ENCODE measurements at regions not wholly inside any gene's neighbourhood (a gene's known extent, or its start where the extent isn't known, plus 50 kb on each side); places are given as distances from the start of the nearest gene placed in this dataset.
A peak's percentile ranks its signal among the peaks of the same experiment; 100 is the strongest.

DNA sequence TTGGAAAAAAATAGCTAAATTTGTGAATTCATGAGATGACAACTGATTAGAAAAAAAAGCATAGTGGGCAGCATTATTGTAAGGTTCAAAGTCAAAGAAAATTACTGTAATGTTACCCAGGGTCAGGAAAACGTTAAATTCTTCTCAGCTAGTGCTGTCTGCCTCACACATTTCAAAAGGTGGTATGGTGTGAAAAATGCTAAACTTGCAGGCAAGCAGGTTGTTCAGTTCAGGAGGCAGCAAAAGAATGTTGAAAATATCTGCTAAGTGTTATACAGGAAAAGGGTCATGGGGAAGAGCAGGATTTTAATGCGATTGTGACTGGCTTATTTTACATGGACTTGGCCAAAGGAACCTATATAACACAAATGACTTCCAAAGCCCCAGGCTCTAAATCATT, 232.5 kb upstream of the NDST3 start:
- no peak for DNase-seq (ENCODE audit: low spot score)

- no peak for DNase-seq (ENCODE audit: low spot score)
Observed at GRCh38 chr4:117811731-117812130, 222.6 kb upstream of the NDST3 start.

GRCh38 chr4:117814277-117815246, 219.7 kb upstream of the NDST3 start:
- no peak for DNase-seq (ENCODE audit: low spot score)

DNA sequence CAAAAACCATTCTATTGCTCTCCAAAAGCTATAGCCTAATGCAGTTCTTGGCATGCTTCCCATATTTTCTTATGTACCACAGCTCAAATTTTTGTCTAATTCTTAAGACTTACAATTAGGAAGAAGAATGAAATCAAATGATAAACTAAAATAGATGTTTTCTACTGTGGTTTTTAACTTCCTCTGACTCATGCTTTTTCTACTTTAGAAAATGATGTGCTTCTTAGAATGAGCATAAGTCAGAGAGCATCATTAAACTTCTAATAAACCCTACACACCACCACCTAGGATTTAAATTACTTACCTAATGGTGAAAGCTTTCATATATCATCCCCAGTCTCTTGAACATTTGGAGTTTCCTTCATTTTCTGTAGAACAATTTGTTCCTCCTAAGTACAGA, 217.0 kb upstream of the NDST3 start:
- DNase-seq (ENCODE audit: low spot score) = no peak

GRCh38 chr4:117821834-117822233, 212.5 kb upstream of the NDST3 start:
- DNase-seq (ENCODE audit: low spot score) = no peak

- DNase-seq (ENCODE audit: low spot score) = no peak
Observed at GRCh38 chr4:117823388-117823787, 210.9 kb upstream of the NDST3 start.

- no peak for DNase-seq (ENCODE audit: low spot score)
Observed at GRCh38 chr4:117825600-117825999, 208.7 kb upstream of the NDST3 start.

DNA sequence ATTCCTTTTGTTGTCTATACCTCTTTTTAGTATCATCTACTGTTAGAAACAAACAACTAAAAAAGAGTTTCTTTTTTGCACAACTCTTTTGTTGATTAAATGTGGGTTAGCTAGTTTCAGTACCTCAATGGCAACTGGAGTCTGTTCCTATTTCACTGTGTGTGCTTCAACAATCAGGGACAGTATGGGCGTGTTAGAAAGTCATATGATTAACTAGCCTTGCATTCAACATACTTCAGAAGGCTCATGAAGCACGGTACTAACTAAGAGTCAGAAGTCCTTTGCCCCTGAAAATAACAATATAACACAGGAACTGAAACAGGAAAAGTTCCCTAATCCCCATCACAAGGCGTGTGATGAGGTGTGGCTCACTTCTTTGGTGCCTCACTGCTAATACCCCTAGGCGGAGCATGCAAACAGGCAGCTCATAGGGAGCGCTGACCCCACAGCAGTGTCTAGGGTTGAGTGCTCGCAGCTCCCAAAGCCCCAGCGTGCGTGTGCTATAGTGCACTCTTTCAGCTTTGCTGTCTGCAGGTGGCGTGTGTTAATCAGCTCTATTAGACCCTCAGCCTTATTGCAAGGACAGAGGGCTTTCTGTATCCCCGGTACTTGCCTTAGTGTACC, 203.1 kb upstream of the NDST3 start:
- DNase-seq (ENCODE audit: low spot score) = no peak

GRCh38 chr4:117835566-117835965, 198.7 kb upstream of the NDST3 start:
- no peak for DNase-seq (ENCODE audit: low spot score)

GRCh38 chr4:117844594-117844993, 189.7 kb upstream of the NDST3 start:
- no peak for DNase-seq (ENCODE audit: low spot score)

DNA sequence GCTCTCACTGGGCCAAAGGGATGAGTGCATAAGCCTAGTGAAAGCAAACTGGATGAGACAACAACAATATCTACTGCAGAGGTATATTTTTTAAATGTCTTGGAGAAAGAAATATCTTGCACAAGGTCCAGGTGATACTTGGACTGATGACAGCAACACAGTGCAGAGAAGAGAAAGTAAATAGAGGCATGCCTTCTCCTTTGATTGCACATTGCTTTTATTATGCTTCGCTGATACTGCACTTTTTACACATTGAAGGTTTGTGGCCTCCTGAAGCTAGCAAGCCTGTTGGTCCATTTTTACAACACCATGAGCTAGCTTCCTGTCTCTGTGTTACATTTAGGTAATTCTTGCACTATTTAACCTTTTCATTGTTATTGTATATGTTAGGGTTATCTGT, 189.0 kb upstream of the NDST3 start:
- no peak for DNase-seq (ENCODE audit: low spot score)

- no peak for DNase-seq (ENCODE audit: low spot score)
Observed at GRCh38 chr4:117847849-117848248, 186.4 kb upstream of the NDST3 start.

DNA sequence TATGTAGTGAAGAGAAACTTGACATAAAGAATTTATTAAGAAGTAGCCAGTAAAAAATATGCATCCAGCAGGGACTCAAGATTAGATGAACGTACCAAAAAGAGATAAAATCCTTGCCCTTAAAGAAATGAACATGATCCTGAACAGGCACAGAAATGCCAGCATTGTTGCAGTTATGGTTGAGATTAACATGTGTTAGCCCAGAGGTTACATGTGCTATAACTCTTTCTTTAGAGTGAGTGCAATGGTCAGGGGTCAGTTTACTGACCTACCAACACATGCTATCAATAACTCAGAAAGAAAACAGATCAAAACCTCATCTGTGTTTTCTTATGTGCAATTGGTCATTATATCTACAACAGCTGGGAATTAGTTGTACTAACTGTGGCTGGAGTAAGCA, 166.1 kb upstream of the NDST3 start:
- DNase-seq (ENCODE audit: low spot score) = no peak

- no peak for DNase-seq (ENCODE audit: low spot score)
Observed at GRCh38 chr4:117873779-117874178, 160.5 kb upstream of the NDST3 start.

- DNase-seq (ENCODE audit: low spot score) = no peak
Observed at GRCh38 chr4:117874216-117874615, 160.1 kb upstream of the NDST3 start.

- DNase-seq (ENCODE audit: low spot score) = no peak
Observed at GRCh38 chr4:117889978-117890377, 144.3 kb upstream of the NDST3 start.

DNA sequence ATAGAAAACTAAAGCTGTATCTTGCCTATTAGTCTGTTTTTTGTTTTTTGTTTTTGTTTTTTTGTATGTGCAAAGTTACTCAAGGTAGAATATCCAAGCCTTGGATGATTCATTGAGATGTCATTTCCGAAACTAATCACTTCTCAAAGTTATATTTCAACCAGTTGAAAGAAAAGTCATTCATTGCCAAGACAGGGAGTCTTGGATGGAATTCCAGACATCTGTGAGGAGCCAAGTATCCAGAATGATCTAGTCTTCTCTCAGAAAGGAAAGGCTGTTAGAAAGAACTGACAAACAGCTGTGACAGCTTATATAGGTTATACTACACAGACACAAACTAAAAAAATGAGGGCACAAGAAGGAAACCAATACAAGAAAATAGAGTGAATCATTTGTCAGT, 141.1 kb upstream of the NDST3 start:
- peak; percentile 85 for DNase-seq (ENCODE audit: low spot score)

DNA sequence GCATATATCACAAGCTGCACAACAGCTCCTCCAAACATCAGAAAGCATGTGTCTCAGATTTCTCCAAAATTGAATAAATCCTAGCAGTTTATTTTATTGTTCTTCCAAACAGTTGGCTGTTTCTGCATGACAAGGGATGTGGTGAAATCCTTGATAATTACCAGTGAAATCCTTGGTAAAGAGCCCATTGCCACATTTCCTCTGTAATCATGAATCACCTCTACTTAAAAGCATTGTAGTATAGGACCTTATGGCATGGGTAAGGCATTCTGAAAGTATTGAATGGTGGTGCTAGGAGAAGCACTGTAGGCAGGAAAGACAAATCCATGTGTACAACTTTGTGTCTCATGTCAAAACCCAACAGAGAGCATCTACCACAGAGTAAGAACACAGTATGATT, 135.8 kb upstream of the NDST3 start:
- peak; percentile 26 for DNase-seq (ENCODE audit: low spot score)

DNA sequence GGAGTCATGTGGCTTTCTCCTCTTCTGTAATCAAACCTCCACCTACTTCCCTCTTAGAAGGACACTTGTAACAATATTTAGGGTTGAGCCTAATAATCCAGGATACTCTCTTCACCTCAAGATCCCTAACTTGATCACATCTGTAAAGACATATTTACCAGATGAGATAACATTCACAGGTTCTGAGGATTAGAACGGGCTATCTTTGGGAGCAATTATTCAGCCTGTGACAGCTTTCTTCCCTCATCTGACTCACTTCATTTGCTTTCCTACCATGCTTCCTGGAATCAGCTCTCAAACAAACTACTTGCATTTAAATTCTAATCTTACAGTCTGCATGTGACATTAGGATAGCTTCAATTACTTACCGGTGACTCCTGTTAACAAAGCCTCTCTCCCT, 133.5 kb upstream of the NDST3 start:
- DNase-seq (ENCODE audit: low spot score) = peak; percentile 54

GRCh38 chr4:117907646-117908045, 126.6 kb upstream of the NDST3 start:
- no peak for DNase-seq (ENCODE audit: low spot score)

GRCh38 chr4:117908306-117909207, 125.7 kb upstream of the NDST3 start:
- DNase-seq (ENCODE audit: low spot score) = no peak

DNA sequence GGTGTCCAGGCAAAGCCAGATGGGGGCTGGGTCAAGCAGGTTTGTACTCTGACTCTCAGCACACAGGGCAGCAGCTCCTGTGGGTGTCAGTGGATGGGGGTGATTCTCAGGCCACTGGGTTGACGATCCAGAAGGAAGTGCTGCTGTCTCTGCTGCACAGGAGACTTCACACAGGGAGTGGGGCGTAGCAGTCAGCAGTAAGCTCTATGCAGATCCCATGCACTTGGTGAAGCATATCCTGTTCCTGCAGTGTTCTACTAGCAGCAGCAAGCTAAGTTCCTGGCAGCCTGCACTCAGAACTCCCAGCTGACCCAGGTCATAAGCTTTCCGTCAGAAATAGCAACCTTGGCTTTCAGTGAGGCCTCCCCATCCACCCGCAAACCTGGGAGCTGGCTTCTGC, 117.6 kb upstream of the NDST3 start:
- no peak for DNase-seq (ENCODE audit: low spot score)
